HG02763 (cell line): ENCODE measurements at regions not wholly inside any gene's neighbourhood (a gene's known extent, or its start where the extent isn't known, plus 50 kb on each side); places are given as distances from the start of the nearest gene placed in this dataset.

Experiments used
- ATAC-seq: cut with Tn5 transposase; IDR thresholded peaks from one replicate; pipeline ENCODE4 v1.9.1; 2021; ENCODE audit warnings: mild to moderate bottlenecking, moderate library complexity; ENCODE audit not compliant: unreplicated experiment

DNA sequence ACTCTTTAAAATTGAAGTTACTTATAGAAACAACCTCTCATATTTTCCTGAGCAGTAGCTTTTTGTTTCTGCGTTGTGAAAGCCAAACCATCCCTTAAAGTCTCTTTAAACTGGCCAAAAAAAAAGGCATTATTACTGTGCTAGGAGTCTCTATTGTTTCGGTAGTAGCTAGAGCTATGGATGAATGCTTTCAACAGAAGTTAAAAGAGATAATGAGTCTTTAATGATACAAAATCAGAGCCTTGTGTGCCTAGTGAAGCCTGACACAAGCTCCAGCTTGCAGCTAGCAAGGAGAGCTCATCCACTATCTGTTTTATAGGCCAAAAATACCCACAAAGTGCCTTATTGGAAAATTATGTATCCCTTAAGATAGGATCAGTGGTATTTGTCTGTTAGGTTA, 360.4 kb upstream of the CDIN1 start:
- ATAC-seq, result no peak

DNA sequence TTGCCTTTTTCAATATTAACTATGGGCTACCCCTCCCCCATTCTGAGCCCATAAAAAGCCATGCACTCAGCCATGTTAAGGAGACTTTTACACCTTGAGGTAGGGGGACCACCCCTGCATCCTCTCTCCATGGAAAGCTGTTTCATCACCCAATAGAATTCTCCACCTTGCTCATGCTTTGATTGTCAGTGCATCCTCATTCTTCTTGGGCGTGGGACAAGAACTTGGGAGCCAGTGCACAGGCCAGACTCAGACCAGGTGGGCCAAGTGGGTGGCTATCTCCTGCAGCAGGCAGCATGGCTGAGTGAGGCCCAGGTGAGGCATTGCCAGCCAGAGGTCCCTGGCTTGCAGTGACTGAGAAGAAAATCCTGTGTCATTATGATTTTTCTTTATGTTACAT, 357.4 kb upstream of the CDIN1 start:
- ATAC-seq, result no peak

DNA sequence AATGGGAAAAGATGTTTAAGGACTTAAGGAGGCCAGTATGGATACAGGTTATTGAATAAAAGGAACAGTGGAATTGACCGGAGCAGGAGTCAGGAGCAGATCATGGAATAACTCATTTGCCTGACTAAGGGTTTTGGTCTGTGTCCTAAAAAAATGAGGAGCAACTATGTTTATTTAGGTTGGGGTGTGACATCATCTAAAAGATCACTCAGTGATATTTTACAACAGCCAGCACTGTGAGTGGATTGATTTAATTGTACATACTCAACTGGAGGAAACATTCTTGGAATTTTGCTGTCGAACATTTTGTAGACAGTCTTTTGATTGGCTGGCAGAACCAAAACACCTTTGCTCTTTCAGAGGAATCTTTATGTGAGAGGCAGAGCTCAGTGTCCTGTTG, 348.6 kb upstream of the CDIN1 start:
- no peak for ATAC-seq

DNA sequence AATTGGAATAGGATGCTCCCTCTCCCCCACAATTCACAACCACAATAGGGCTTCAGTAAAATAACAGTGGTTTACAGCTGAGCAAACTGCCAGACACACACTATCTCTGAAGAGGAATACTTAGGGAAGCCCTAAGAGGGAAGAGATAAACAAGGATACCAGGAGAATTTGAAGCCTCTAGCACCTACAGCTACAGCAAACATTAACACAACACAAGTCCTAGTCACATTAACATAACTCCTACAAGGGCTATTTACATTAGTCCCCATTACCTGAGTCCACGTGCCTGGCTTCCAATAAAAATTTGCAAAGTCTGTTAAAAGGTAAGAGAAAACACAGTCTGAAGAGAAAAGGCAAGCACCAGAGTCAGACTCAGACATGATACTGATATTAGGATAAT, 346.9 kb upstream of the CDIN1 start:
- no peak for ATAC-seq

DNA sequence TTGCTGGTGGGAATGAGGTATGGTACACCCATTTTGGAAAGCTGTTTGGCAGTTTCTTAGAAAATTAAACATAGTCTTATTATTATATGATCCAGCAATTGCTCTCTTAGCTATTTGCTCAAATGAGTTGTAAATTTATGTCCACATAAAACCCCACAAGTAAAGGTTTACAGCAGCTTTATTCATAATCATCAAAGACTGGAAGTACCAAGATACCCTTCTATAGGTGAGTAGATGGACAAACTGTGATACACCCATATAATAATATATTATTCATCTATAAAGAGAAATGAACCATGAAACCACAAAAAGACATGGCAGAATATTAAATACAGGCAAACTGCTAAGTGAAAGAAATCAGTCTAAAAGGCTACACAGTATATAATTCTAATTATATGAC, 344.7 kb upstream of the CDIN1 start:
- no peak for ATAC-seq

DNA sequence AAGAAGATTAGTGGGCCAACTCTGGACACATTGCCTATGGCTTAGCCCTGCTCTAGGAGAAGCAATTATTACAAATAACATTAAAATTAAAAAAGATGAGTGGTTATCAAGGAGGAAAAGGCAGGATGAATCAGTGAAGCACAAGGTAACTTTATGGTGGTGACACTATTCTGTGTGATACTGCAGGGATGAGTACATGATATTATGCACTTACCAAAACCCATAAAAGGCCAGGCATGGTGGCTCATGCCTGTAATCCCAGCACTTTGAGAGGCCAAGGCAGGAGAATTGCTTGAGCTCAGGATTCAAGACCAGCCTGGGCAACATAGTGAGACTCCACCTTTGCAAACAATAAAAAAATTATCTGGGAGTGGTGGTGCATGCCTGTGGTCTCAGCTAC, 344.3 kb upstream of the CDIN1 start:
- no peak for ATAC-seq

DNA sequence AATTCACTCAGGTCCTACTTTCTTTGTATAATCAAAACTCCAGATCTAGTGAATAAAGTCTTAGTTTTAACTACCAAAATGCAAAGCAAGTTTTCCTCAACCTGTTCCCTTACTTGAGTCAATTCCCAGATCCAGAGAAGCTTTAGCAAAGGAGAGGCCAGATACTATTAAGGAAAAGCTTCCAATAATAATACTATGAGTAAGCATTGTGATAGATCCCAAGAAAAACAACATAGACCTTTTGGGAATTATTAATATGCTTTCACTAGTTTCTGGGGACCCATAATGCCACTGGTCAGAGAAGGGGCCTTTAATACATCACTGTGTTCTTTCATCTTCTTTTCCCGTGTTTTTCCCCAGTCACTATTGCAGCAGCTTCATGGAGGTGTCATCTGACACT, 339.9 kb upstream of the CDIN1 start:
- ATAC-seq, result no peak

DNA sequence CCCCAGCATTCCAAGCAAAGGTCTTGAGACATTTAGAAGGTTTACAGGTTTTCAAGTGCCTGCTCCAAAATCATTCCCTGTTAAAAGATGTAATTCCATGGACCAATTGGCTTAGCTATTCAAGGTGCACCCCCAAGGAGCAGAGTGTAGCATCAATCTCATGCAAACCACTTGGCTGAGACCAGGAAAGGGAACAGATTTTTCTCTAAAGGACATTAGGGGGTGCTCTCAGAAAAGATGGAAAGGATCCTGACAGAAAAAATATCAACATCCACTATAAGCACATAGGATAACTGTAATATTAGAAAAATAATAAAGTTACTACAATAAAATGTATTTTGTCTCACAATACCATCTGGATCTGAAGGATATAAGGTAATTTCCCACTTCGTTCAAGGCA, 328.0 kb upstream of the CDIN1 start:
- no peak for ATAC-seq

DNA sequence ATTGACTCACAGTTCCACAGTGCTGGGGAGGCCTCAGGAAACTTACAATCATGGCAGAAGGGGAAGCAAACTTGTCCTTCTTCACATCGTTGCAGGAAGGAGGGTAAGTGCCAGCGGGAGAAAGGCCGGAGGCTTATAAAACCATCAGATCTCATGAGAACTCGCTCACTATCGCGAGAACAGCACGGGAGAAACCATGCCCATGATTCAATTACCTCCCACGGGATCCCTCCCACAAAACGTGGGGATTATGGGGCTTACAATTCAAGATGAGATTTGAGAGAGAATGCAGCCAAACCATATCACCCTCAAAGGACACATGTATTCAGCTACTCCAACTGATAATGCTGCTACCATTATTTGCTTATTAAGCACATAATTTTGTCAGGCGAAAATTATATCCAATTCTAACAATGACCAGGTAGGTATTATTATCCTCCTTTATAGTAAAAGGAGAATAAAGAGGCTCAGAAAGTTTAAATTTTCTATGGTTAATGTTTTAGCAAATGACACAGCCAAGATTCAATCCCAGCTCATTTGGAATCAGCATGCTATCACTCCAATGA, 327.2 kb upstream of the CDIN1 start:
- no peak for ATAC-seq

DNA sequence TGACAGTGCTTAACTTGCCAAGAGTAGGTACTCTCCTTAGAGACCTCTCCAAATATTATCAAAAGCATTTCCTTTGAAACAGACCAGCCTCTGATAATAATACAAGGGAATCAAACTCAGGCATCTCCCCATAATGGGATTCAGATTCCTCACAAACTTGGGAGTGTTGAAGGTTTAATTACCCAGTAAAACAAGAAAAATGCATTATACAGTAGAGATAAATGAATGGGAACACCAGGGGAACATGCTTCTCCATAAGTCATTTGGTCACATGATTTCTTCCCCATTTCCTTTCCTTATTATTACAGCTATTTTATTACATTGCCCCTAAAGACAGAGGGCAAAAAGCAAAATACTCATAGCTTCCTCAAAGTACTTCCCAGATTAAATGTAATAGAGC, 325.0 kb upstream of the CDIN1 start:
- ATAC-seq, result no peak

DNA sequence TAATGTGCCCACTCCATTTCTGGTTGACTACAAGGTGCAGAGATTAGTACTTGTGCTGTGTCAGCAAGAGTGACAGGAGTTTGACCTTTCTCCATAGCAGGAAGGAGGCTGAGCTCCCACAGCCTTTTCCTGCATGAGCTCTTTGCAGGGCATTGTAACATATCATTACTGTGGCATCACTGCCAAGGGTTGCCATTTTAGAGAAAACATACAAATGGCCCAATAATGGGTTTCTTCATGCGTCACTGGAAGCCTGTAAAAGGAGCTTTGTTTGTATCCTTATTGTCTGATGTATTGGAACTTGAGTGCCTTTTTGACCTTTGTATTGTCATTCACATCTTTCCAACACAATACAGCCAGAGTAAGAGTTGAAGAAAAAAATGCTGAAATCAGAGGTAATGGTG, 323.0 kb upstream of the CDIN1 start:
- ATAC-seq, result no peak

DNA sequence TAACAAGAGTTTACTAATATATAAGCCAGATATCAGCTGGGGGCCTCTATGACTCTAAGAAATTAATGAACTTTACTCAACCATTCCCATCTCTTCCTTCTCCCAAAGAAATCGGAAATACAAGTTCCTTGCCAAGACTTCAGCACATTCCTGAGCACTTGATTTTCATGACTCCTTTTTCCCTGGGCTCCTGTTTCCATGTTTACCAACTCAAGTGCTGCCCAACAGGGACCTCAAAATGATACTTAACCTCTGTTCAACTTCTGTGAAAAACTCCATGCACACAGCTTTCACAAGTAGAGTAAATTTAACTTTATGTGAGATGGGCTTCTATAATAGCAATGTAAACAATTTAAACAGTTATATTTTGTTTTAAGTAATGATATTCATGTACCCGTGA, 315.8 kb upstream of the CDIN1 start:
- ATAC-seq, result no peak

DNA sequence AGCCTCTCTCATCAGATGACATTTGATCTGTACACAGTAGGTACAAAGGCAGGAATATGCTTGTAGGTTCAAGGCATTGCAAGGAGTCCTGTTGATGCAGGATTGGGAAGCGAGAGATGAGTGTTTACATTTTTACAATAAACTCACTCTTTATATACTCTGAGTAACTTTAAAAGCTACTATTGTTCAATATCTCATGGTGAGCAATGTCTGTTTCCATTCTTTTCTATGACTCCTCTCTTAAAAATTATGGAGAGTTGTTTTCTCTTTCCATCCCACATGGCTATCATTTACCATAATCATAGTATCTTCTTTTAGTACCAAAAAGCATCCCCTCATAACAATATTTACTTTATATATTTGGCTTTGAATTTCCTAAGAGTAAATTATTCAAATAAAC, 314.0 kb upstream of the CDIN1 start:
- ATAC-seq, result no peak

DNA sequence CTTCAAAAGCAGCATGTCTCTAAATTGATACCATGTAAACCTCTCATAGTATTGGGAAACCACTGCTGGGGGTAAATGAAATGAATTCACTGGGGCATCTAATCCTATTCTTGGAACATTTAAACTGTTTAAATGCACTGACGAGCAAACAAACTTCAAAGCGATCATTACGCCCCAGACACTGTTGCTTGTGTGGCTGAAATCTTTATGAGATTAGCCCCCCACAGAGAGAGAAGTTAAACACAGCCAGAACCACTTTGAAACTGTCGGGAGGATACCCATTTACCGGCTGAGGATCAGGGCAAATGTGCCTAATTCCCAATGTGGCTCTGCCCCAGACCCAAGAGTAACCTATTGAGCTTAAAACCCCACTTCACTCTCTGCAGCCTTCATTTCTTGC, 308.4 kb upstream of the CDIN1 start:
- ATAC-seq, result no peak

DNA sequence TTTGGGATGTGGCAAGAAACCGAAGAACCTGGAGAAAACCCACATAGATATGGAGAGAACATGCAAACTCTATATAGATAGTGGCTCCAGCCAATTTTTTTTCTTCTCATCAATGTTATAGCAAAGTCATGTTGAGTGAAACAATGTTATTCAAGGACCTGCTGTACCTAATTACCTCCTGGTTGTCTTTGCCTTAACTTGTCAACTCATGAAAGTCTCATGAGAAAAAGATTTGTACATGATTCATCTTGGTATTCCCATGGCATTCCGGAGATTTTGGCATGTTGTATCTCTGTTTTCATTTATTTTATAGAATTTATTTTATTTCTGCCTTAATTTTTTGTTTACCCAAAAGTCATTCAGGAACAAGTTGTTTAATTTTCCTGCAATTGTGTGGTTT, 303.8 kb upstream of the CDIN1 start:
- no peak for ATAC-seq

DNA sequence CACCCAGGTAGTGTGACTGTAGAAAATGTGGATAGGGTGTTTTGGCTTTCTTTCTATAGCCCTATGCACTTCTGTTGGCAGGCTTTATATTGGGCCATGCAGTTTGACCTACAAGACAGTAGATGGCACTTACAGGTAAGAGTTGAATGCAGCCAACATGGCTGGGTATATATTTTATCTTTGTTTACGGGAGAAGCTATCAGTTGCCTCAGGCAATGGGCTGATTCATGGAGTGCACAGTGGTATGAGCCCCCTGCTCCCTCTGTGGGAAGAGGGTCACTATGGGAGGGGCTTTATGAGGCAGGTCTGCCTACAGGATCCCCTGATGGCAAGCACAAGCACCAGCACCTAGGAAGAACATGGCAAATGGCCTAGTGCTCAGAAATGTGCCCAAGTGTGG, 301.2 kb upstream of the CDIN1 start:
- ATAC-seq, result no peak

DNA sequence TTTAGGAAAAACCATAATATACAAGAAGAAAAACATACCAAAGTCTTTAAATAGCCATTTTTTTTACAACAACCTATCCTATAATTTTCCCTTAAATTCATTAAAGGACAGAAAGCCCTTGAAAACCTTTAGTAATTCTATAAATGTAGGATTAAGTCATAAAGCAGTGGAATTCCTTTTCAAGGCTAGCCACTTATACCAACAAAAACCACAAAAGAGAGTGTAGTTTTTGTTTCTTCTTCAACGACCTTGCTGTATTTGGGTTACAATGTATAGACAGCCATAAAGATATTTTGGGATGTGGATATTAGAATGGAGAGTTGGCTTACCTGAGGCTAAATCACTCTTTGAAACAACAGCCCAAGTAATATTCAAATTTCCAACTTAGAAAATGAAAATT, 296.6 kb upstream of the CDIN1 start:
- ATAC-seq, result no peak

DNA sequence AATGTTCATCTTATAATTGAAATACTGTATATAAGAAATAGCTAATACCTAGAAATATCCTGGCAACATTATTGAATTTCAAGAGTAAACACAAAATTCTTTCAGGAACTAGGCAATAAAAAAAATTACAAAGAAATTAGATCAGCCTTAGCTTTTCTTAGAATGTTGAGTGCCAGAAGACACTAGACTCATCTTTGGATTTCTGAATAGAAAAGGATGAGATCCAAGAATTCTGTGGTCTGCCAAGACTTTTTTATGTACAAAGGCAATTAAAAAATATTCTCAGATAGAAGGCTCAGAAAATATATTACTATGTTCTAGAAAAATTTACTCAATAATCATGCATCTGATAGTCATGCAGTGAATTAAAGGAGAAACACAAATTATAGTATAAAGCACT, 294.5 kb upstream of the CDIN1 start:
- ATAC-seq, result no peak

DNA sequence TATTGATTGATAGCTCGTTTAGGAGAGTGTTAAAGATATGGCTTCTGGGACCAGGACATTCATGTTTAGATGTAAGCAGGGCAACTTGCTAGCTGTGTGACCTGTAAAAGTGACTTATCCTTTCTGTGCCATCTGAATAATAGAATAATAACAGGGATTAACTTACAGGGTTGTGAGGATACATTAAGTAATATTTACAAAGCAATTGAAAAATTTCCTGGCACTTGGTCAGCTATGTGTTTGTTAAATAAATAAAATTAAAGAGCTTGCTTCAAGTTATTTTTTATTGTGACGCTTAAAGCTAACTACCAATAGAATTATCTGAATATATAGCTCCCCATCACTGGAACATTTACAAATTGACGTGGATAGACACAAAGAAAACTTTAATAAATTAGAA, 287.9 kb upstream of the CDIN1 start:
- ATAC-seq, result no peak

DNA sequence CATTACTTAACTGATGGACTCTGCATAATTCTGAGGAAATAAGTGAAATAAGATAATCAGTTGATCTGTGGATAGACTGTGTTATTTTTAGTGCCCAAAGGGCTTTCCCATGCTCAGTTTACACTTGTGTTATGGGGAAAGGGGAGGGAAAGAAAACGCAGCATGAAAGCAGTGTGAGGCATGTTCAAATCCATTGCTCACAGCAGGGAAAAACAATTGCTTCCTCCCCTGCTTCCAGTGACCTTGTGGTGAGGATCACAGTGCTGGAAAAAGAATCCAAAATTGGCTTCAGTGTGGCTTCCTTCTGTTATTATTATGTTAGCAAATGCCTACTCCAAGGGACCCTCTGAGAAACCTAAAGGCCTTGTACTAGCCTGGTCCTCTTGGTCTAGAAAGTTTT, 285.1 kb upstream of the CDIN1 start:
- ATAC-seq, result no peak

DNA sequence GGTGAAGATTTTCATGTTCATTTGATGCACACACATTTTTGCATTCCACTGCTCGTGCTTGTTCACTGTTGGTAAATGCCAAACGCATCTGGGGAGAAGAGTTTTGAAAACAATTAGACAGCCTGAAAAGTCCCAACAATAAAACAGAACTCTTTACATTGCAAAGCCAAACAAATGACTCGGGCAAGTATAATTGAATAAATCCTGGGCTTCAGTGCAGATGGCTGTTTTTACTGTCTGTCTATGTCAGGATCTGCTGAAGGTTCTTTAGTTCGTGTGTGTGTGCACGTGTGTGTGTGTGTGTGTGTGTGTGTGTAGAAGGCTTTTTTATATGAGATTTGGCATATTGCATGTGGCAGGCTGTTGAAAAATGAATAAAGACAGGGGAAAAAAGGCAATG, 277.5 kb upstream of the CDIN1 start:
- no peak for ATAC-seq

DNA sequence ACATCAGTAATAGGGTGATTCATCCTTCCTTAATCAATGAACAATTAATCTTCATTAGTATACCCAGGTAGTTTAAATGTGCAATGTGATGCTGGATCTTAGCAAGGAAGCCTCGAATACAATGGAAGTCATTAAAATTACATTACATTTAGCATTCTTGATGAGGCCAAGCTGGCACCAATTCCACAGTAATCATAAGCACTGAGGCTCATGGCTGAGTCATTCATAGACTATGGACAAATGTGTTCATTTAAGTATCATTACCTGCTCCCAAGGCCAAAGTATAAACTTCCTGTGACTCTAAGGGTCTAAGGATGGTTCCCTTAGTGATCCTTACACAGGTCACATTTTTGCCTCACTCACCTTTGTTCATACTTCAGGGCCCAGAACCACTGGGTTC, 266.4 kb upstream of the CDIN1 start:
- ATAC-seq, result no peak

DNA sequence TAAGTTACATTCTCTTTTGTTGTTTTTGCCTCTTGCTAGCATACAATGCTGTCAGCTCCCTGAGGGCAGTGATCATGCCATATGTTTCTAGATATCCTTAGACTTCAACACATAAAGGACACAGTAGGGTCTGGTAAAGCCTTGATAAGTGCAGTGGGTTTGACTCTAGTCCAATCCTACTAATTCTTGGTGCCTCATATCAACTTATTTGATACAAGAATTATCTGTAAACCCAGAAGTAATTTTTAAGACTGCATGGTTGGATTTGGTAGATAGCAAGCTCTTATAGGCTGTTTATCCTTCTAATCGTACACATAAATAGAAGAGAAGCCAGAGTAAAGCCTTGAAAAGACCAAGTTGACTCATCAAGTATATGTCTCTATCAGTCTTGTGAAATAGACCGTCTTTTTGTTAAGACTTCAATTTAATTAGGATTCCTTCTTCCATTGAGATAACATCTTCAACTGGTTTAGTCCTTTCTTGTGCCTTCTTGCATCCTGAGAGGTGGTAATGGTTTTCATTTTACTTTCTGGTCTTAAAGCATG, 265.6 kb upstream of the CDIN1 start:
- no peak for ATAC-seq

DNA sequence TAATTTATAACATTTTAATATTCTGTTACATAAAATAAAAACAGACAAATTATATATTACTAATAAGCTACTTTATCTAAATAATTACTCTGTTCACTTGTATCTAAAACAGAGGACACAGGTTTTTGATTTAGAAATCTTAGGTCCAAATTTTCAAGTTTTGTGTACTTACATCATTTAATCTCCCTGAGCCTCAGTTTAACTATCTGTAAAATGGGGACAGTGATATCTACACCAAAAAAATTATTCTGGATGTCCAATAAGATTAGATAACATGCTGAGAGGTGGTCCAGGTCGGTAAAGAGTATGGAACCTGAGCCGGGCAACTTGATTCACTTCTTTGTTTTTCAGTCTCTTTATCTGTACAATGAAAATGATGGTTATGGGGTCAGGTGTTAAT, 263.8 kb upstream of the CDIN1 start:
- no peak for ATAC-seq
